ENCODE measurements at regions not wholly inside any gene's neighbourhood (a gene's known extent, or its start where the extent isn't known, plus 50 kb on each side); places are given as distances from the start of the nearest gene placed in this dataset.

DNA sequence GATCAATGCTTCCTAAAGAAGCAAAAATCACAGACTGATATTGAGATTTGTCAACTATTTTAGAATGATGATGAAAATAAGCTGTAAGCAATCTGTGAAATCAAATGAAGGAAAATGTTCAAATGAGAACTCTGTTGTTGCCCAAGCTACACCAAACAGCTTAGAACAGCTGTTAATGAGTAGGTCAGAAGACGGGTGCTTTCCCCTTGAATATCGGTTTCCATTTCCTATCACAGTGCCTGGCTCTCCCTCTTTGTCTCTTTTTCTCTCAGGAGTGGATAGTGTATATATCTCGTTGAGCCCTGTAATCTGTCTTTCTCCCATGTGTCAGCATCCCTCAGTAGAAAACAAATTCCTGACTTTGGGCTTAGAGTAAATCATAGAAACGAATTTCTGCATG, 1592.9 kb upstream of the TENM3 start:
- no peak for TF ChIP-seq EZH2 (IDR thresholded peaks at IDR 0.05; ENCODE audit: borderline replicate concordance, low read depth, low read length, poor library complexity, severe bottlenecking)
- TF ChIP-seq, protein P1, sequence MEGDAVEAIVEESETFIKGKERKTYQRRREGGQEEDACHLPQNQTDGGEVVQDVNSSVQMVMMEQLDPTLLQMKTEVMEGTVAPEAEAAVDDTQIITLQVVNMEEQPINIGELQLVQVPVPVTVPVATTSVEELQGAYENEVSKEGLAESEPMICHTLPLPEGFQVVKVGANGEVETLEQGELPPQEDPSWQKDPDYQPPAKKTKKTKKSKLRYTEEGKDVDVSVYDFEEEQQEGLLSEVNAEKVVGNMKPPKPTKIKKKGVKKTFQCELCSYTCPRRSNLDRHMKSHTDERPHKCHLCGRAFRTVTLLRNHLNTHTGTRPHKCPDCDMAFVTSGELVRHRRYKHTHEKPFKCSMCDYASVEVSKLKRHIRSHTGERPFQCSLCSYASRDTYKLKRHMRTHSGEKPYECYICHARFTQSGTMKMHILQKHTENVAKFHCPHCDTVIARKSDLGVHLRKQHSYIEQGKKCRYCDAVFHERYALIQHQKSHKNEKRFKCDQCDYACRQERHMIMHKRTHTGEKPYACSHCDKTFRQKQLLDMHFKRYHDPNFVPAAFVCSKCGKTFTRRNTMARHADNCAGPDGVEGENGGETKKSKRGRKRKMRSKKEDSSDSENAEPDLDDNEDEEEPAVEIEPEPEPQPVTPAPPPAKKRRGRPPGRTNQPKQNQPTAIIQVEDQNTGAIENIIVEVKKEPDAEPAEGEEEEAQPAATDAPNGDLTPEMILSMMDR (conservative IDR thresholded peaks at IDR 0.05; ENCODE audit: low read depth, low read length): no peak
